ENCODE measurements at regions not wholly inside any gene's neighbourhood (a gene's known extent, or its start where the extent isn't known, plus 50 kb on each side); places are given as distances from the start of the nearest gene placed in this dataset.

- Histone ChIP-seq H3K4me3 (ENCODE audit: low read length) (no peak overlapping the region), H3K4me1 (ENCODE audit: insufficient read depth, low read length) (peaks cover 38% of the 10 kb centered on the region), H3K27ac (ENCODE audit: low read depth, low read length) (no peak overlapping the region), H3K36me3 (ENCODE audit: insufficient read depth, low read length) (no peaks in the 10 kb centered on the region), H3K27me3 (ENCODE audit: insufficient read depth, low read length, poor library complexity, severe bottlenecking) (no peaks in the 10 kb centered on the region), H3K9me3 (ENCODE audit: low read length) (no peaks in the 10 kb centered on the region)
- no peaks in the 10 kb centered on the region for H3K27me3 Mint-ChIP-seq
- DNase-seq = no peak
- peaks cover 36 to 45% (median 43%) of the 10 kb centered on the region in 3 donors for H3K4me1 Mint-ChIP-seq
- no peak overlapping the region for H3K27ac Mint-ChIP-seq
- peaks cover 0 to 5% (median 4%) of the 10 kb centered on the region in 3 donors for H3K36me3 Mint-ChIP-seq
- H3K4me3 Mint-ChIP-seq = no peak overlapping the region
- no peaks in the 10 kb centered on the region for H3K9me3 Mint-ChIP-seq
- CTCF ChIA-PET = interaction anchor here (0.8 to 1.8 kb wide), 3 partner anchors 10 to 54 kb away, joined by 3 to 5 read pairs (median 4); no protein-coding TSS in a partner anchor
- POLR2A ChIA-PET = no interaction called here
Observed at GRCh38 chr13:48181482-48182145, 51.4 kb upstream of the ITM2B start.

- DNase-seq = no peak
- H3K4me1 Mint-ChIP-seq = peaks cover 12 to 20% (median 15%) of the 10 kb centered on the region in 3 donors
- Histone ChIP-seq H3K4me3 (ENCODE audit: low read length) (no peak overlapping the region), H3K4me1 (ENCODE audit: insufficient read depth, low read length) (peaks cover 5% of the 10 kb centered on the region), H3K36me3 (ENCODE audit: insufficient read depth, low read length) (no peaks in the 10 kb centered on the region), H3K27ac (ENCODE audit: low read depth, low read length) (no peak overlapping the region), H3K9me3 (ENCODE audit: low read length) (no peaks in the 10 kb centered on the region), H3K27me3 (ENCODE audit: insufficient read depth, low read length, poor library complexity, severe bottlenecking) (no peaks in the 10 kb centered on the region)
- H3K9me3 Mint-ChIP-seq = no peaks in the 10 kb centered on the region
- no peak overlapping the region for H3K27ac Mint-ChIP-seq
- peaks cover 0 to 5% (median 4%) of the 10 kb centered on the region in 3 donors for H3K36me3 Mint-ChIP-seq
- ChIA-PET CTCF (interaction anchor here (0.7 kb wide), 1 partner anchor 33 kb away, joined by 3 read pairs; no protein-coding TSS in a partner anchor), POLR2A (no interaction called here)
- H3K4me3 Mint-ChIP-seq = no peak overlapping the region
- peaks cover 0 to 1% of the 10 kb centered on the region in 2 donors for H3K27me3 Mint-ChIP-seq
Observed at GRCh38 chr13:48178126-48178525, 54.9 kb upstream of the ITM2B start.

GRCh38 chr13:48176781-48177180 is 56.2 kb upstream of the ITM2B start:
- Mint-ChIP-seq H3K36me3 (peaks cover 0 to 1% (median 0%) of the 10 kb centered on the region in 3 donors), H3K27ac (peak overlapping the region in 1 of 8 donors; percentile 74), H3K27me3 (peaks cover 0 to 1% of the 10 kb centered on the region in 2 donors), H3K4me1 (peaks cover 3 to 9% (median 5%) of the 10 kb centered on the region in 3 donors), H3K4me3 (no peak overlapping the region), H3K9me3 (no peaks in the 10 kb centered on the region)
- no peaks in the 10 kb centered on the region for H3K36me3 ChIP-seq (ENCODE audit: insufficient read depth, low read length)
- no peaks in the 10 kb centered on the region for H3K27me3 ChIP-seq (ENCODE audit: insufficient read depth, low read length, poor library complexity, severe bottlenecking)
- ChIA-PET CTCF (no interaction called here), POLR2A (no interaction called here)
- no peak for DNase-seq
- H3K4me1 ChIP-seq (ENCODE audit: insufficient read depth, low read length) = no peaks in the 10 kb centered on the region
- H3K27ac ChIP-seq (ENCODE audit: low read depth, low read length) = no peak overlapping the region
- no peaks in the 10 kb centered on the region for H3K9me3 ChIP-seq (ENCODE audit: low read length)
- H3K4me3 ChIP-seq (ENCODE audit: low read length) = no peak overlapping the region

GRCh38 chr13:48175185-48175584 is 57.8 kb upstream of the ITM2B start:
- H3K9me3 Mint-ChIP-seq = no peaks in the 10 kb centered on the region
- H3K27ac Mint-ChIP-seq = peak overlapping the region in 1 of 8 donors; percentile 33
- DNase-seq = no peak
- H3K4me1 ChIP-seq (ENCODE audit: insufficient read depth, low read length) = no peaks in the 10 kb centered on the region
- H3K27ac ChIP-seq (ENCODE audit: low read depth, low read length) = no peak overlapping the region
- no peaks in the 10 kb centered on the region for H3K9me3 ChIP-seq (ENCODE audit: low read length)
- ChIA-PET POLR2A (no interaction called here), CTCF (no interaction called here)
- H3K4me1 Mint-ChIP-seq = peaks cover 0 to 4% (median 0%) of the 10 kb centered on the region in 3 donors
- H3K4me3 ChIP-seq (ENCODE audit: low read length) = no peak overlapping the region
- H3K4me3 Mint-ChIP-seq = no peak overlapping the region
- H3K27me3 Mint-ChIP-seq = peaks cover 0 to 1% of the 10 kb centered on the region in 2 donors
- H3K36me3 Mint-ChIP-seq = peaks cover 0 to under 1% (median 0%) of the 10 kb centered on the region in 3 donors
- H3K36me3 ChIP-seq (ENCODE audit: insufficient read depth, low read length) = no peaks in the 10 kb centered on the region
- H3K27me3 ChIP-seq (ENCODE audit: insufficient read depth, low read length, poor library complexity, severe bottlenecking) = no peaks in the 10 kb centered on the region

GRCh38 chr13:48167866-48168265 is 65.1 kb upstream of the ITM2B start:
- H3K4me3 Mint-ChIP-seq = no peak overlapping the region
- POLR2A ChIA-PET = no interaction called here

GRCh38 chr13:48165727-48166126 is 67.3 kb upstream of the ITM2B start:
- CTCF ChIA-PET = no interaction called here
- POLR2A ChIA-PET = no interaction called here

More at GRCh38 chr13:48167866-48168265, 65.1 kb upstream of the ITM2B start:
- no peaks in the 10 kb centered on the region for H3K36me3 ChIP-seq (ENCODE audit: insufficient read depth, low read length)
- Mint-ChIP-seq H3K9me3 (no peaks in the 10 kb centered on the region), H3K4me1 (peaks cover 0 to 9% (median 2%) of the 10 kb centered on the region in 3 donors), H3K27me3 (no peaks in the 10 kb centered on the region), H3K36me3 (no peaks in the 10 kb centered on the region), H3K27ac (no peak overlapping the region)
- CTCF ChIA-PET = interaction anchor here (2.0 kb wide), 1 partner anchor 41 kb away, joined by 5 read pairs; no protein-coding TSS in a partner anchor
- no peak overlapping the region for H3K27ac ChIP-seq (ENCODE audit: low read depth, low read length)
- no peaks in the 10 kb centered on the region for H3K27me3 ChIP-seq (ENCODE audit: insufficient read depth, low read length, poor library complexity, severe bottlenecking)
- no peak overlapping the region for H3K4me3 ChIP-seq (ENCODE audit: low read length)
- H3K4me1 ChIP-seq (ENCODE audit: insufficient read depth, low read length) = no peaks in the 10 kb centered on the region
- no peak for DNase-seq
- H3K9me3 ChIP-seq (ENCODE audit: low read length) = no peaks in the 10 kb centered on the region

GRCh38 chr13:48165063-48165462 is 67.9 kb upstream of the ITM2B start:
- ChIA-PET POLR2A (no interaction called here), CTCF (no interaction called here)
- no peaks in the 10 kb centered on the region for H3K9me3 ChIP-seq (ENCODE audit: low read length)

More at GRCh38 chr13:48165727-48166126, 67.3 kb upstream of the ITM2B start:
- H3K4me1 ChIP-seq (ENCODE audit: insufficient read depth, low read length) = no peaks in the 10 kb centered on the region
- Mint-ChIP-seq H3K36me3 (no peaks in the 10 kb centered on the region), H3K4me3 (no peak overlapping the region), H3K27me3 (no peaks in the 10 kb centered on the region), H3K4me1 (peaks cover 2 to 21% (median 13%) of the 10 kb centered on the region in 3 donors), H3K27ac (no peak overlapping the region), H3K9me3 (no peaks in the 10 kb centered on the region)
- H3K4me3 ChIP-seq (ENCODE audit: low read length) = no peak overlapping the region
- no peaks in the 10 kb centered on the region for H3K9me3 ChIP-seq (ENCODE audit: low read length)
- H3K36me3 ChIP-seq (ENCODE audit: insufficient read depth, low read length) = no peaks in the 10 kb centered on the region
- no peaks in the 10 kb centered on the region for H3K27me3 ChIP-seq (ENCODE audit: insufficient read depth, low read length, poor library complexity, severe bottlenecking)
- DNase-seq = no peak
- no peak overlapping the region for H3K27ac ChIP-seq (ENCODE audit: low read depth, low read length)

GRCh38 chr13:48163061-48163460 is 68.2 kb upstream of the MED4 start:
- no peaks in the 10 kb centered on the region for H3K36me3 Mint-ChIP-seq
- Histone ChIP-seq H3K27me3 (ENCODE audit: insufficient read depth, low read length, poor library complexity, severe bottlenecking) (no peaks in the 10 kb centered on the region), H3K4me3 (ENCODE audit: low read length) (no peak overlapping the region), H3K4me1 (ENCODE audit: insufficient read depth, low read length) (peaks cover 10% of the 10 kb centered on the region), H3K27ac (ENCODE audit: low read depth, low read length) (no peak overlapping the region), H3K36me3 (ENCODE audit: insufficient read depth, low read length) (no peaks in the 10 kb centered on the region), H3K9me3 (ENCODE audit: low read length) (no peaks in the 10 kb centered on the region)
- H3K27ac Mint-ChIP-seq = no peak overlapping the region
- H3K4me1 Mint-ChIP-seq = peaks cover 15 to 48% (median 35%) of the 10 kb centered on the region in 3 donors
- no peaks in the 10 kb centered on the region for H3K9me3 Mint-ChIP-seq
- CTCF ChIA-PET = interaction anchor here (1.6 kb wide), 1 partner anchor 58 kb away, joined by 4 read pairs; no protein-coding TSS in a partner anchor
- no peak overlapping the region for H3K4me3 Mint-ChIP-seq
- H3K27me3 Mint-ChIP-seq = no peaks in the 10 kb centered on the region
- DNase-seq = no peak
- POLR2A ChIA-PET = interaction anchor here (0.5 to 0.6 kb wide), 2 partner anchors 9 to 336 kb away, joined by 3 to 4 read pairs; no protein-coding TSS in a partner anchor

More at GRCh38 chr13:48165063-48165462, 67.9 kb upstream of the ITM2B start:
- peaks cover 7 to 28% (median 20%) of the 10 kb centered on the region in 3 donors for H3K4me1 Mint-ChIP-seq
- H3K9me3 Mint-ChIP-seq = no peaks in the 10 kb centered on the region
- DNase-seq = no peak
- Histone ChIP-seq H3K4me3 (ENCODE audit: low read length) (no peak overlapping the region), H3K27me3 (ENCODE audit: insufficient read depth, low read length, poor library complexity, severe bottlenecking) (no peaks in the 10 kb centered on the region), H3K4me1 (ENCODE audit: insufficient read depth, low read length) (no peaks in the 10 kb centered on the region), H3K27ac (ENCODE audit: low read depth, low read length) (no peak overlapping the region), H3K36me3 (ENCODE audit: insufficient read depth, low read length) (no peaks in the 10 kb centered on the region)
- H3K36me3 Mint-ChIP-seq = no peaks in the 10 kb centered on the region
- H3K27me3 Mint-ChIP-seq = no peaks in the 10 kb centered on the region
- no peak overlapping the region for H3K27ac Mint-ChIP-seq
- no peak overlapping the region for H3K4me3 Mint-ChIP-seq
